HCT116 (cell line): ENCODE measurements at regions not wholly inside any gene's neighbourhood (a gene's known extent, or its start where the extent isn't known, plus 50 kb on each side); places are given as distances from the start of the nearest gene placed in this dataset.

Experiments used
- ATAC-seq: fragments of 200-7000 bp; cut with Tn5 transposase; 2 replicates; pipeline ENCODE4 v1.9.1; 2020; ENCODE audit warnings: mild to moderate bottlenecking, moderate library complexity
- BruUV-seq: library from RNA; stranded (reverse); fragments of 400-500 nt; replicated peaks from 2 replicates; lab custom pipeline; 2021; lab: Mats Ljungman, UMichigan
- CTCF ChIA-PET: fragments of 300-600 bp; sonication (Branson Sonifier 250); formaldehyde crosslinking; loops from one replicate; lab custom pipeline; 2021; ENCODE audit warnings: antibody characterized with exemption; lab: Charles Lee
- POLR2A ChIA-PET: fragments of 300-600, 350-600 bp; sonication (Branson Sonifier 250); formaldehyde crosslinking; loops from one replicate; lab custom pipeline; 2021; ENCODE audit warnings: antibody characterized with exemption; lab: Charles Lee
- RAD21 ChIA-PET, 2 experiments: fragments of 300-600 bp; sonication (Branson Sonifier 250); formaldehyde crosslinking; loops; one replicate each; lab custom pipeline; 2023; ENCODE audit warnings: low total read pairs in 2 of 2; ENCODE audit not compliant: uncharacterized antibody in 2 of 2, unreplicated experiment in 2 of 2, low non-redundant PET in 1 of 2; lab: Charles Lee
- DNase-seq: peaks from one replicate; pipeline ENCODE4 v3.0.0-alpha.2; 2010; ENCODE audit warnings: low read depth, low spot score
- H2AFZ ChIP-seq: fragments of 200-600 bp; shearing (Covaris generic), sonication (generic); 2 replicates; pipeline ENCODE4 v1.6.1; 2017; ENCODE audit warnings: low read depth, mixed run types, mixed read lengths, antibody characterized with exemption, low read length; ENCODE audit not compliant: poor library complexity, severe bottlenecking
- H3K27ac ChIP-seq: 2 replicates; pipeline ENCODE4 v1.5.1; 2012; ENCODE audit warnings: low read depth, low read length
- H3K27me3 ChIP-seq: fragments of 200-600 bp; sonication (generic); 2 replicates; pipeline ENCODE4 v1.6.1; 2016; ENCODE audit warnings: mixed run types, low read length, mixed read lengths; ENCODE audit not compliant: insufficient read depth
- H3K36me3 ChIP-seq, 2 experiments: fragments of 200-500 bp in 1 of 2; fragments of 200-600 bp in 1 of 2; sonication (Bioruptor generic) in 1 of 2; sonication (generic) in 1 of 2; 2 replicates each; pipeline versions ENCODE4 v1.5.1 to v1.6.1; 2014 to 2016; ENCODE audit warnings: low read length in 2 of 2, inconsistent platforms in 1 of 2, mixed read lengths in 1 of 2, mixed run types in 1 of 2; ENCODE audit not compliant: insufficient read depth in 2 of 2, control insufficient read depth in 1 of 2
- H3K4me1 ChIP-seq, 2 experiments: fragments of 200-600 bp in 1 of 2; sonication (generic) in 1 of 2; 2 replicates each; pipeline versions ENCODE4 v1.5.1 to v1.6.1; 2012 to 2017; ENCODE audit warnings: low read length in 2 of 2, inconsistent platforms in 1 of 2, mild to moderate bottlenecking in 1 of 2, mixed read lengths in 1 of 2, mixed run types in 1 of 2, moderate library complexity in 1 of 2; ENCODE audit not compliant: insufficient read depth in 2 of 2, control insufficient read depth in 1 of 2
- H3K4me2 ChIP-seq: fragments of 200-600 bp; sonication (generic); 2 replicates; pipeline ENCODE4 v1.6.1; 2017; ENCODE audit warnings: mixed run types, low read length, mixed read lengths
- H3K4me3 ChIP-seq, 2 experiments: fragments of 200-600 bp in 1 of 2; sonication (generic) in 1 of 2; replicated peaks in 1 of 2; 2 replicates each; pipeline ENCODE4 v1.5.1; 2011 to 2016; ENCODE audit warnings: low read length in 2 of 2, control low read depth in 1 of 2, low read depth in 1 of 2, mild to moderate bottlenecking in 1 of 2, mixed read lengths in 1 of 2, mixed run types in 1 of 2
- H3K79me2 ChIP-seq: fragments of 200-600 bp; sonication (generic); 2 replicates; pipeline ENCODE4 v1.6.1; 2017; ENCODE audit warnings: mild to moderate bottlenecking, mixed run types, low read length, moderate library complexity, mixed read lengths; ENCODE audit not compliant: insufficient read depth
- H3K9ac ChIP-seq: fragments of 200-600 bp; sonication (generic); 2 replicates; pipeline ENCODE4 v1.6.1; 2016; ENCODE audit warnings: low read length, mixed read lengths
- H3K9me2 ChIP-seq: fragments of 200-600 bp; sonication (generic), shearing (Covaris generic); 2 replicates; pipeline ENCODE4 v1.6.1; 2017; ENCODE audit warnings: mixed run types, mild to moderate bottlenecking, moderate library complexity; ENCODE audit not compliant: insufficient read depth
- H3K9me3 ChIP-seq, 2 experiments: fragments of 200-500 bp in 1 of 2; fragments of 200-600 bp in 1 of 2; sonication (Bioruptor generic) in 1 of 2; sonication (generic) in 1 of 2; 2 replicates each; pipeline ENCODE4 v1.6.1; 2014 to 2017; ENCODE audit warnings: low read length in 2 of 2, mixed read lengths in 2 of 2, inconsistent platforms in 1 of 2, low read depth in 1 of 2, mild to moderate bottlenecking in 1 of 2, mixed run types in 1 of 2, moderate library complexity in 1 of 2; ENCODE audit not compliant: control insufficient read depth in 1 of 2, insufficient read depth in 1 of 2
- H4K20me1 ChIP-seq: fragments of 200-600 bp; sonication (generic), shearing (Covaris generic); 2 replicates; pipeline ENCODE4 v1.6.1; 2017; ENCODE audit warnings: mixed run types, mild to moderate bottlenecking, moderate library complexity; ENCODE audit not compliant: insufficient read depth
- CBX3 ChIP-seq: IDR thresholded peaks from 2 replicates; pipeline ENCODE4 v1.6.1; 2012; ENCODE audit warnings: low read depth
- CEBPB ChIP-seq: IDR thresholded peaks from 2 replicates; pipeline ENCODE4 v1.6.1; 2012; ENCODE audit warnings: low read depth
- EGR1 ChIP-seq: IDR thresholded peaks from 2 replicates; pipeline ENCODE4 v1.6.1; 2012; ENCODE audit warnings: low read depth
- EZH2 ChIP-seq: fragments of 200-600 bp; sonication (generic); IDR thresholded peaks from 2 replicates; pipeline ENCODE4 v1.6.1; 2017; ENCODE audit warnings: antibody characterized with exemption, mixed run types
- FOSL1 ChIP-seq: IDR thresholded peaks from 2 replicates; pipeline ENCODE4 v1.6.1; 2012; ENCODE audit warnings: low read depth
- JUND ChIP-seq: IDR thresholded peaks from 2 replicates; pipeline ENCODE4 v1.6.1; 2012
- POLR2A ChIP-seq: IDR thresholded peaks from 2 replicates; pipeline ENCODE4 v1.7.0; 2011; ENCODE audit warnings: borderline replicate concordance; ENCODE audit not compliant: insufficient read depth, insufficient read length; ENCODE audit errors: extremely low read depth
- RAD21 ChIP-seq: IDR thresholded peaks from 2 replicates; pipeline ENCODE4 v1.6.1; 2012; ENCODE audit warnings: low read depth, mild to moderate bottlenecking
- SIN3A ChIP-seq: IDR thresholded peaks from 2 replicates; pipeline ENCODE4 v1.6.1; 2012; ENCODE audit warnings: low read depth
- SP1 ChIP-seq: IDR thresholded peaks from 2 replicates; pipeline ENCODE4 v1.6.1; 2012; ENCODE audit warnings: low read depth
- SRF ChIP-seq: IDR thresholded peaks from 2 replicates; pipeline ENCODE4 v1.6.1; 2012; ENCODE audit warnings: low read depth
- TCF7L2 ChIP-seq: IDR thresholded peaks from 2 replicates; pipeline ENCODE4 v1.7.0; 2011; ENCODE audit warnings: borderline replicate concordance, inconsistent platforms; ENCODE audit not compliant: insufficient read depth, insufficient read length; ENCODE audit errors: extremely low read depth
- YY1 ChIP-seq: IDR thresholded peaks from 2 replicates; pipeline ENCODE4 v1.6.1; 2011; ENCODE audit warnings: low read length, low read depth, moderate library complexity, mild to moderate bottlenecking; ENCODE audit not compliant: insufficient replicate concordance; ENCODE audit errors: extremely low read depth
- ZFX ChIP-seq: fragments of 450-650 bp; IDR thresholded peaks from 2 replicates; pipeline ENCODE4 v1.6.1; 2017
- ZNF274 ChIP-seq: fragments of 200-500 bp; sonication (Bioruptor generic); IDR thresholded peaks from 2 replicates; pipeline ENCODE4 v1.6.1; 2014; ENCODE audit warnings: mild to moderate bottlenecking, low read depth, low read length, inconsistent platforms
- intact Hi-C: fragments of 100-400 bp; cut with micrococcal nuclease; formaldehyde crosslinking; loops from 2 replicates; pipeline ENCODE4 v1.10.0; 2022
- TF ChIP-seq, protein P1 (sequence below): IDR thresholded peaks from 2 replicates; pipeline ENCODE4 v1.6.1; 2011; ENCODE audit warnings: mild to moderate bottlenecking, low read length, moderate library complexity; ENCODE audit not compliant: insufficient replicate concordance; ENCODE audit errors: extremely low read depth
- TF ChIP-seq, protein P2 (sequence below): IDR thresholded peaks from 2 replicates; pipeline ENCODE4 v1.6.1; 2012; ENCODE audit warnings: low read depth

GRCh38 chr18:68431111-68431921, 283.6 kb downstream of the TMX3 start:
- Histone ChIP-seq H3K4me1 (no peaks in the 10 kb centered on the region), H3K27ac (no peak overlapping the region), H3K4me3 (no peak overlapping the region), H4K20me1 (no peaks in the 10 kb centered on the region), H3K27me3 (no peaks in the 10 kb centered on the region), H2AFZ (no peak overlapping the region), H3K9me3 (peaks cover 3 to 15% of the 10 kb centered on the region in 2 experiments; a peak in 2 of 4 replicates), H3K79me2 (no peaks in the 10 kb centered on the region), H3K36me3 (no peaks in the 10 kb centered on the region), H3K9me2 (no peaks in the 10 kb centered on the region), H3K9ac (no peak overlapping the region), H3K4me2 (no peak overlapping the region)
- ChIA-PET POLR2A (no interaction called here), RAD21 (no interaction called here), CTCF (no interaction called here)
- intact Hi-C loops, result no loop called here
- no peak for DNase-seq
- TF ChIP-seq CBX3 (no peak), SRF (no peak), CEBPB (no peak), JUND (no peak), RAD21 (no peak), SIN3A (no peak), ZFX (no peak), YY1 (no peak), EZH2 (no peak), FOSL1 (no peak), ZNF274 (no peak), POLR2A (no peak), EGR1 (no peak), SP1 (no peak), TCF7L2 (no peak)
- TF ChIP-seq, protein P1, sequence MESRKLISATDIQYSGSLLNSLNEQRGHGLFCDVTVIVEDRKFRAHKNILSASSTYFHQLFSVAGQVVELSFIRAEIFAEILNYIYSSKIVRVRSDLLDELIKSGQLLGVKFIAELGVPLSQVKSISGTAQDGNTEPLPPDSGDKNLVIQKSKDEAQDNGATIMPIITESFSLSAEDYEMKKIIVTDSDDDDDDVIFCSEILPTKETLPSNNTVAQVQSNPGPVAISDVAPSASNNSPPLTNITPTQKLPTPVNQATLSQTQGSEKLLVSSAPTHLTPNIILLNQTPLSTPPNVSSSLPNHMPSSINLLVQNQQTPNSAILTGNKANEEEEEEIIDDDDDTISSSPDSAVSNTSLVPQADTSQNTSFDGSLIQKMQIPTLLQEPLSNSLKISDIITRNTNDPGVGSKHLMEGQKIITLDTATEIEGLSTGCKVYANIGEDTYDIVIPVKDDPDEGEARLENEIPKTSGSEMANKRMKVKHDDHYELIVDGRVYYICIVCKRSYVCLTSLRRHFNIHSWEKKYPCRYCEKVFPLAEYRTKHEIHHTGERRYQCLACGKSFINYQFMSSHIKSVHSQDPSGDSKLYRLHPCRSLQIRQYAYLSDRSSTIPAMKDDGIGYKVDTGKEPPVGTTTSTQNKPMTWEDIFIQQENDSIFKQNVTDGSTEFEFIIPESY, result no peak
- TF ChIP-seq, protein P2, sequence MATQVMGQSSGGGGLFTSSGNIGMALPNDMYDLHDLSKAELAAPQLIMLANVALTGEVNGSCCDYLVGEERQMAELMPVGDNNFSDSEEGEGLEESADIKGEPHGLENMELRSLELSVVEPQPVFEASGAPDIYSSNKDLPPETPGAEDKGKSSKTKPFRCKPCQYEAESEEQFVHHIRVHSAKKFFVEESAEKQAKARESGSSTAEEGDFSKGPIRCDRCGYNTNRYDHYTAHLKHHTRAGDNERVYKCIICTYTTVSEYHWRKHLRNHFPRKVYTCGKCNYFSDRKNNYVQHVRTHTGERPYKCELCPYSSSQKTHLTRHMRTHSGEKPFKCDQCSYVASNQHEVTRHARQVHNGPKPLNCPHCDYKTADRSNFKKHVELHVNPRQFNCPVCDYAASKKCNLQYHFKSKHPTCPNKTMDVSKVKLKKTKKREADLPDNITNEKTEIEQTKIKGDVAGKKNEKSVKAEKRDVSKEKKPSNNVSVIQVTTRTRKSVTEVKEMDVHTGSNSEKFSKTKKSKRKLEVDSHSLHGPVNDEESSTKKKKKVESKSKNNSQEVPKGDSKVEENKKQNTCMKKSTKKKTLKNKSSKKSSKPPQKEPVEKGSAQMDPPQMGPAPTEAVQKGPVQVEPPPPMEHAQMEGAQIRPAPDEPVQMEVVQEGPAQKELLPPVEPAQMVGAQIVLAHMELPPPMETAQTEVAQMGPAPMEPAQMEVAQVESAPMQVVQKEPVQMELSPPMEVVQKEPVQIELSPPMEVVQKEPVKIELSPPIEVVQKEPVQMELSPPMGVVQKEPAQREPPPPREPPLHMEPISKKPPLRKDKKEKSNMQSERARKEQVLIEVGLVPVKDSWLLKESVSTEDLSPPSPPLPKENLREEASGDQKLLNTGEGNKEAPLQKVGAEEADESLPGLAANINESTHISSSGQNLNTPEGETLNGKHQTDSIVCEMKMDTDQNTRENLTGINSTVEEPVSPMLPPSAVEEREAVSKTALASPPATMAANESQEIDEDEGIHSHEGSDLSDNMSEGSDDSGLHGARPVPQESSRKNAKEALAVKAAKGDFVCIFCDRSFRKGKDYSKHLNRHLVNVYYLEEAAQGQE, result no peak
- no peak for ATAC-seq
- BruUV-seq, result no TSS peak
